Fibroblast of mammary gland (primary cell): ENCODE measurements at regions not wholly inside any gene's neighbourhood (a gene's known extent, or its start where the extent isn't known, plus 50 kb on each side); places are given as distances from the start of the nearest gene placed in this dataset.

ENCODE experiments used
- DNase-seq: peaks from one replicate; pipeline ENCODE4 v3.0.0-alpha.2; 2010; ENCODE audit warnings: low read depth
- H3K4me3 ChIP-seq: 2 replicates; pipeline ENCODE4 v1.5.1; 2011; ENCODE audit warnings: low read depth, mild to moderate bottlenecking, low read length, moderate library complexity; ENCODE audit not compliant: control insufficient read depth
- TF ChIP-seq, protein P1 (sequence below): conservative IDR thresholded peaks from 2 replicates; pipeline ENCODE4 v1.5.1; 2011; ENCODE audit warnings: low read depth, low read length, inconsistent platforms; ENCODE audit not compliant: control insufficient read depth, insufficient read depth

DNA sequence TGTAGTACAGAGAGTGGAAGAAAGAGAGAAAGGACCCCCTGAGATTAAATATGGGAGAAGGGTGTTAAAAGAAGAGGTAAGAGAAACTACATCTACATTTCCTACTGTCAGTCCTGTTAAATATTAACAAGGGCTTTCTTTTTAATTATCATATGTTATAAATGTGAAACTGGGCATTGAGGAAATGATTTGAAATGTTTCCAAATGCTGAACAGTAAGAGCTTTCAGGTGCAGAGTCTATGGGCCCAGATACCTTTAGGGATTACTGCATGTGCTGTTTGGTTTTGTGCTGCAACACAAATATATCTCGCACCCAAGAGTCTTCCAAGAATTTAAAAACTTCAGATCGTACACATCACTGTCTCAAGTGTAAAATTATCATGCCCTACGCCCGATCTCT, 176.3 kb downstream of the RBM26 start:
- TF ChIP-seq, protein P1, sequence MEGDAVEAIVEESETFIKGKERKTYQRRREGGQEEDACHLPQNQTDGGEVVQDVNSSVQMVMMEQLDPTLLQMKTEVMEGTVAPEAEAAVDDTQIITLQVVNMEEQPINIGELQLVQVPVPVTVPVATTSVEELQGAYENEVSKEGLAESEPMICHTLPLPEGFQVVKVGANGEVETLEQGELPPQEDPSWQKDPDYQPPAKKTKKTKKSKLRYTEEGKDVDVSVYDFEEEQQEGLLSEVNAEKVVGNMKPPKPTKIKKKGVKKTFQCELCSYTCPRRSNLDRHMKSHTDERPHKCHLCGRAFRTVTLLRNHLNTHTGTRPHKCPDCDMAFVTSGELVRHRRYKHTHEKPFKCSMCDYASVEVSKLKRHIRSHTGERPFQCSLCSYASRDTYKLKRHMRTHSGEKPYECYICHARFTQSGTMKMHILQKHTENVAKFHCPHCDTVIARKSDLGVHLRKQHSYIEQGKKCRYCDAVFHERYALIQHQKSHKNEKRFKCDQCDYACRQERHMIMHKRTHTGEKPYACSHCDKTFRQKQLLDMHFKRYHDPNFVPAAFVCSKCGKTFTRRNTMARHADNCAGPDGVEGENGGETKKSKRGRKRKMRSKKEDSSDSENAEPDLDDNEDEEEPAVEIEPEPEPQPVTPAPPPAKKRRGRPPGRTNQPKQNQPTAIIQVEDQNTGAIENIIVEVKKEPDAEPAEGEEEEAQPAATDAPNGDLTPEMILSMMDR: no peak
- no peak overlapping the region for H3K4me3 ChIP-seq
- DNase-seq: no peak

DNA sequence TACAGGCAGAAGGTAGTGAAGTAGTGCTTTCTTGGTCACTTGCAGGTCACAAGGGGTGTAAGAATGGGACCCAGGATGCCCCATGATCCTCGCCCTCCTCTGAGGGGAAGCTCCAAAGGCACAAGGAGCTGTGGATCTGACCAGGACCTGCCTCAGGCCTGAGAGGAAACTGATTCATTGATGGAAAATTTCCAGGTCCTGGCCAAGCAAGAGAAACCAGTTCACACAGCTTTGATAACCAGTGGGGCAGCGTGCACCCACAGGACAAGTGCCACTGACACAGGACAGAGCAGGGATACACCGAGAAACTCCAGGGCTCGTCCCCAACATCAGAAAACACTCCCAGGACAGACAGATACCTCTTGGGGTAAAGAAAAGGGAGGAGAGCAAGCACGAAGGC, 177.1 kb downstream of the RBM26 start:
- DNase-seq: no peak
- TF ChIP-seq, protein P1: no peak
- H3K4me3 ChIP-seq: no peak overlapping the region

DNA sequence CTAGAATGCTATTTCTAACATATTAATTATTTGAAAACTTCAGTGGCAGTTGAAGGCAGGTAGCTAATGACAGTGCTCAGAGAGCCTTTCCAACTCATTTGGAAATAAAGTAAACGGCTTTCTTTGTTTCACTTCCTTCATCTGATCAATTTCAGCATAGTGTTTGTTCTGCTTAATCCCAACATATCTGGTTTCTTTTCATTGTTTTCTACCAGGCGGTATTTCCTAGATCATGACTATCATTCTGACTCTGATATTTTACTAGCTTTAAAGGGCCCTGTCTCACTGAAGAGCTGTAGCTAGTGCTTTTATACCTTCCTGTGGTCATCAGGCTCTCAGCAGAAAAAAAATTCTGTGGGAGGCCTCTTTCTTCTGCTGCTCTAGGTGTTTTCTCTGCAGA, 178.6 kb downstream of the RBM26 start:
- TF ChIP-seq, protein P1: no peak
- no peak overlapping the region for H3K4me3 ChIP-seq
- no peak for DNase-seq

DNA sequence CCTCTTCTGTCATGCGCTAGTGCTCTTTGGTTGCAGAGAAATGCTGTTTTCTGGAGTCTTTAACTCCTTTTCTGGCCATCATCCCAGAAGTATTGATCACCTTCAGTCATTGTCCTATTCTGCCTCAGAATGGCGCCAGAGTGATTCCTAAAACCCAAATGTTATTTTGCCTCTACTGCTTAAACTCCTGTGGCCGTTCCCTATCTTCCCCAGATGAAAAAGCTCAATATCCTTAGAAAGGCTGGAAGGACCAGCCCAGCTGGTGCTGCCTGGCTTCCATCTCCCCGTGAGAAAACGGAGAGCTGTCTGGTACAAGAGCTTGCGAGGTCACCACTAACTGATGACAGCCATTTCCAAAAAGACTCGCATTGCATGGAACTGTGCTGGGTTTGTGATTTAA, 179.1 kb downstream of the RBM26 start:
- no peak for DNase-seq
- TF ChIP-seq, protein P1: no peak
- no peak overlapping the region for H3K4me3 ChIP-seq

DNA sequence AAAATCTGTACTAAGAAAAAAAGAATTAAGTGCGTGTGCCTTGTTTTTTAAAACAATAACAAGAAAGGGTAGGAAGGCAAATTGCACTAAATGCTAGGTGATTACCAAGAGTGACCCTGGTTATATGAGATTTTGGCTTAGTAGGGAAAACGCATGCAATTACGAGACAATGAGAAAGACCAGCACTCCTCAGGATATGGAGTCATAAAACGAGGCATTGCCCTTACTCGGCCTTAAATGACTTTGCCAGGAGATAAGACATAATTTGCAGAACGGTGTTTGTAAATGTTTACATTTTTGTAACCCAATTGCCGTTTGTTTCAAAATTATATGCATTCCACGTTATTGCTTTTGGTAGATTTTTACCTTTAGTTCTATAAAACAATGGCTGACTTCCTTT, 179.8 kb downstream of the RBM26 start:
- no peak overlapping the region for H3K4me3 ChIP-seq

DNA sequence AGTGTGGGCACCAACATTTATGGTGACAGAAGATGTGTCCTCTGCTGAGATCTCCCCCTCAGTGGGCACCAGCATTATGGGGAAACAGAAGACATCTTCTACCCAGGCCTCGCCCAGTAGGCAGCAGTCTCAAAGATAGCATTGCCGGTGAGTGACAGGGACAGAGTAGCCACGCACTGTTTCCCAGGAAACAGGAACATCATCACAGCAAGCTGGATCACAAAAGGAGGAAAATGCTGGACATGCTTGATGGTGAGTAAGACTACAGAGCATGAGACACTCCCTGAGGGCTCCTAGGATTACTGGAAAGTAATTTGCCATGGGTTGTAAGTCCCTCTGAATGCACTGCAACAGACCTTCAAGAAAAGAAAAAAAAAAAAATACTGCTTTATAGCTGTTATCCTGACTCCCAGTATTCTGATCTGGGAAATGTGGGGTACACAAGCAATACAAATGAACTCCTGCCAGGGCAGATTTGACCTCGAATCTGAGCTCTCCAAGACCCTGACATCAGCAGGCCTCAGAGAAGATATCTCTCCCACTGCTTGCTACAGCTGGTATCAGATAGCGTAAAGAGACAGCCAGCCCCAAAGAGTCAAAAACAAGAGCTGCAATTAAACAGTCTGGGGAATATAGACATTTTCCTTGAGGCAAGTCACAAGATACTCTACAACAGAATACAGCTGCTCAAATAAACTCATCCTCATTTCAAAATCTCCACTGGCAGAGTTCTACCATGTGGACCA, 180.4 kb downstream of the RBM26 start:
- DNase-seq: no peak
- TF ChIP-seq, protein P1: no peak
- no peak overlapping the region for H3K4me3 ChIP-seq

More for the DNA sequence above, 179.8 kb downstream of the RBM26 start:
- no peak for DNase-seq
- TF ChIP-seq, protein P1: no peak
